ENCODE measurements at regions not wholly inside any gene's neighbourhood (a gene's known extent, or its start where the extent isn't known, plus 50 kb on each side); places are given as distances from the start of the nearest gene placed in this dataset.

DNA sequence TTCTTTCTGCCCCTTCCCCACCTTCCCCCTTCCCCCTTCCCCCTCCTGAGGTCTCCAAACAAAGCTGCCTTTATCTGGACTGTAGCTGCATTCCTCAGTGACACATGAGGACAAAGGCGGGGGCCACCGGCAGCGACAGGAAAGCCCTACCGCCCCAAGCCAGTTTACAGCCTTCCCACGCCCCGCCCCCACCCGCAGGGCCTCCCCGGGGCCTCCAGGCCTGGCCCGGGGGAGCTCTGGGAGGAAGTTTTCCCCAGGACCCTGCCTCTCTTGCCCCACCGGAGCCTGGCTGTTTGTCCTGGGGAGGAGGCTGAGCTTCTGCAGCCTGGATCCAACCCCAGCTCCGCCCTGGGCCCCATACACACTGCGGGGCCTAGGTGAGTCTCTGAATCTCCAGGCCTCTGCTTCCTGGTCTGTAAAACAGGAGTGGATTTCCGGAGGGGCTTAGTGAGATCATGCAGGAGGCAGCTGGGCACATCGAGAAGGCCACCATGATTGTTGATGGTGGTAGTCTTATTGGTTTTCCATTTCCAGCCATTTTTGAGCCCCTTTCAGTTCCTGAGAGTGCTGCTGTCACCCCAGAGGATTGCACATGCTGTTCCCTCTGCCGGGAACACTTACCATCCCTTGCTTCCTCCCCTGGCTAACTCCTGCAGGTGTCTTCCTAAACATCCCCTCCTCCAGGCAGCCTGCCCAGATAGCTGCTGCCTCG is 130.7 kb downstream of the MN1 start:
- peaks cover 51 to 79% (median 74%) of the 10 kb centered on the region in 10 experiments for H3K4me1 ChIP-seq
- H3K4me2 ChIP-seq: peak overlapping the region; percentile 70 to 89 (median 81)
- peak overlapping the region; percentile 63 to 84 (median 78); a peak in 21 of 22 replicates for H3K9ac ChIP-seq
- H3K27me3 ChIP-seq: no peaks in the 10 kb centered on the region
- no peaks in the 10 kb centered on the region for H3K36me3 ChIP-seq
- peak overlapping the region in 3 of 10 experiments; percentile 9 to 38 (median 18); a peak in 5 of 20 replicates for H3K4me3 ChIP-seq
- TF ChIP-seq Cebpa-rat (IDR thresholded peaks at IDR 0.05): no peak
- peaks cover 0 to 10% (median 7%) of the 10 kb centered on the region in 11 experiments; a peak in 21 of 22 replicates for H3K9me3 ChIP-seq (replicated peaks in 1 of 11)
- peak overlapping the region; percentile 58 to 95 (median 92); a peak in 21 of 22 replicates for H3K27ac ChIP-seq
- no peaks in the 10 kb centered on the region for H4K20me1 ChIP-seq

DNA sequence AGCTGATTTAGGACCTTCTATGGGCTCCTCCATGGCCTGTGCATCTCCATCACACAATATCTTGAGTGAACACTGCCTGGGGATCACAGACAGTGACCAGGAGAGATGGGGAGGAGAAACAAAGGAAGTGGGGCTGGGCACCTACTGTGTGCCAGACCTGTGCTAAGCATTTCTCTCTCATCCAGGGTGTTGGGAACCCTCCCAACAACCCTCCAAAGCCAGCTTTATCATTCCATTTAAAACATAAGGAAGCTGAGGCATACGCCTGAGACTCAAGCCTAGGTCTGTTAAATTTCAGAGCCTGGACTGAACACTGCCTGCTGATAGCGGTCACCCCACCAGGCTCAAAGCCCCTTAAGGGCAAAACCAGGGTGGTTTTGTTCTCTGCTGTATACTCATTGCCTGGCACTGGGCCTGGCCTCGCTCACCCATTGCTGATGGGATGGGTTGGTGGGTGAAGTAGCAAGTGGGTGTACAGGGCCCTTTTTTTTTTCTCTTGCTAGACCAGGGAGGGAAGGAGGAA is 130.1 kb downstream of the MN1 start:
- peak overlapping the region in 10 of 11 experiments; percentile 73 to 84 (median 79); a peak in 19 of 22 replicates for H3K9ac ChIP-seq
- H3K4me3 ChIP-seq: peak overlapping the region in 2 of 10 experiments; percentile 18 to 38; a peak in 4 of 20 replicates
- peak overlapping the region; percentile 58 to 95 (median 92); a peak in 21 of 22 replicates for H3K27ac ChIP-seq

DNA sequence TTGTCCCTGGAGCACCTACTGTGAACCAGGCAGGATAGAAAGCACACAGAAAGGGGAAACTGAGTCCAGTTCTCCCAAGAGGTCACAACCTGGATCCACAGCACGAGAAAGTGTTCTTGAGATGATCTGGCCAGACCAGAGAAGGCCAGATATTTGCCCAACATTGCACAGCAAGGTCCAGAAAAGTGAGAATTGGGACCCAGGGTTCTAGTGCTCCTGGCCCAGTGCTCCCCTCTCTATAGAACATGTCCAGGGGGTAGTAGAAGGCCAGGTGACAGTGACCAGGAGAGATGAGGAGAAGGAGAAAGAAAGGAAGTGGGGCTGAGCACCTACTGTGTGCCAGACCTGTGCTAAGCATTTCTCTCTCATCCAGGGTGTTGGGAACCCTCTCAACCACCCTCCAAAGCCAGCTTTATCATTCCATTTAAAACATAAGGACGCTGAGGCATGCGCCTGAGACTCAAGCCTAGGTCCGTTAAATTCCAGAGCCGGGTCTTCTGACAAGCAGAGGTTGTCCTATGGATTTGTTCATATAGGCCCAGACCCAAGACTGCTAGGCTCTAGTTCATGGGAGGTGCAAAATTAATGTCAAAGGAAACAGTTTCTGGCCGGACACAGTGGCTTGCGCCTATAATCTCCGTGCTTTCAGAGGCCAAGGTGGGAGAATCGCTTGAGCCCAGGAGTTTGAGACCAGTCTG is 128.7 kb downstream of the MN1 start:
- Histone ChIP-seq H4K20me1 (no peaks in the 10 kb centered on the region), H3K27ac (no peak overlapping the region), H3K4me2 (peak overlapping the region in 3 of 11 experiments; percentile 68 to 70 (median 68); a peak in 3 of 22 replicates), H3K36me3 (no peaks in the 10 kb centered on the region), H3K9ac (no peak overlapping the region), H3K4me1 (peaks cover 49 to 75% (median 58%) of the 10 kb centered on the region in 10 experiments), H3K27me3 (no peaks in the 10 kb centered on the region), H3K9me3 (replicated peaks in 1 of 11) (peaks cover 0 to 6% (median 0%) of the 10 kb centered on the region in 11 experiments; a peak in 1 of 22 replicates), H3K4me3 (no peak overlapping the region)
- no peak for TF ChIP-seq Cebpa-rat (IDR thresholded peaks at IDR 0.05)

More for the DNA sequence above, 130.1 kb downstream of the MN1 start:
- no peak for TF ChIP-seq Cebpa-rat (IDR thresholded peaks at IDR 0.05)
- H3K4me2 ChIP-seq: peak overlapping the region; percentile 54 to 89 (median 81); a peak in 21 of 22 replicates
- peaks cover 51 to 79% (median 70%) of the 10 kb centered on the region in 10 experiments for H3K4me1 ChIP-seq
- H4K20me1 ChIP-seq: no peaks in the 10 kb centered on the region
- no peaks in the 10 kb centered on the region for H3K36me3 ChIP-seq
- H3K9me3 ChIP-seq (replicated peaks in 1 of 11): peaks cover 0 to 6% (median 3%) of the 10 kb centered on the region in 11 experiments; a peak in 21 of 22 replicates
- H3K27me3 ChIP-seq: no peaks in the 10 kb centered on the region

DNA sequence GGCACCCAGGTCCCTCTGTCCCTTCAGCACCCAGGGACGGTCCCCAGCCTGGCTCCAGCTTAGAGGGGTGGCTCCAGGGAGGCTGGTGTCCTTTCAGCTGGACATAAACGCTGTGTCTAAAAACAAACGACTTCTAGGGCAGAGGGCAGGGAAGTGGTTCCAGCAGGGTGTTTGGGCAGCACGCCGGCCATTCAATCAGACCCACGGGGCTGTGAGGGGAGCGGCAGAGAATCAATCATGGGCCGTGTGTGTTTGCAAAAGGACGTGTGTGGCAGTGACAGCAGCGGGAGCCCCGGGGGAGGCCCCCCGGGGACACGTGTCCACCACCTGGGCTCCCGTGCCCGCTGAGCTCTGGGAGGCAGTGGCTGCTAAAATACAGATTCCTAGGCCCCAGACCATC is 127.7 kb downstream of the MN1 start:
- peak overlapping the region in 2 of 11 experiments; percentile 8 to 18; a peak in 3 of 22 replicates for H3K9ac ChIP-seq
- H3K36me3 ChIP-seq: no peaks in the 10 kb centered on the region
- H3K4me1 ChIP-seq: peaks cover 40 to 65% (median 51%) of the 10 kb centered on the region in 10 experiments
- H3K27me3 ChIP-seq: no peaks in the 10 kb centered on the region
- TF ChIP-seq Cebpa-rat (IDR thresholded peaks at IDR 0.05): no peak
- peak overlapping the region in 5 of 11 experiments; percentile 2 to 31 (median 14); a peak in 6 of 22 replicates for H3K27ac ChIP-seq
- H3K4me2 ChIP-seq: peak overlapping the region; percentile 13 to 70 (median 57); a peak in 21 of 22 replicates
- H3K4me3 ChIP-seq: no peak overlapping the region
- H3K9me3 ChIP-seq (replicated peaks in 1 of 11): peaks cover 0 to 6% (median 0%) of the 10 kb centered on the region in 11 experiments; a peak in 1 of 22 replicates
- H4K20me1 ChIP-seq: no peaks in the 10 kb centered on the region

DNA sequence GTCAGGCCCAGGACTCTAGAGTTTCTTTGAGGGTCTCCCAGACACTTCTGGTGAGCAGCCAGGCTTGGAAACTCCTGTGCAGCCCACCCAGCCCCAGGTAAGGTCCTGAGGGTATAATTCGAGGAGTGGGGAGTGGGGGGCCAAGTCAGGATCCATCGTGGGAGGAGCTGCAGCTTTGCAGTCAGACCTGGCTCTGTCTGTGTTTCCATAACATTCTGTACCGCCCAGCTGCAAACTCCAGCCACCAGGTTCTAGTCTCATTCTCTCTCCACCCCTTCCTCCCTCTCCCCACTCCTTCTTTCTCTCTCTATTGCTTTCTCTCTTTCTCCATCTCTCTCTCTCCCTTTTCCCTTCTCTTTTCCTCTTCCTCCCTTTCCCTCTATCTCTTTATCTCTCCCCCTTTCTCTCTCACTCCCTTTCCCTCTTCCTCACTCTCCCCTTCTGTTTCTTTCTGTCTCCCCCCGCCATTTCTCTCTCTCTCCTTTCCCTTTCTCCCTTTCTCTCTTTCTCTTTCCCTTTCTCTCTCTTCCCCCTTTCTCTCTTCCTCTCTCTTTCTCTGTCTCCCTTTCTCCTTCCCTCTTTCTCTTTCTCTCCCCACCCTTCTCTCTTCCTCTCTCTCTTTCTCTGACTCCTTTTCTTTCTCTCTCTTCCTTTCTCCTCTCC is 127.2 kb downstream of the MN1 start:
- Histone ChIP-seq H3K27ac (peak overlapping the region in 5 of 11 experiments; percentile 2 to 31 (median 14); a peak in 4 of 22 replicates), H3K9ac (peak overlapping the region in 2 of 11 experiments; percentile 8 to 18; a peak in 3 of 22 replicates), H3K4me1 (peaks cover 35 to 59% (median 47%) of the 10 kb centered on the region in 10 experiments), H3K4me3 (no peak overlapping the region), H3K27me3 (no peaks in the 10 kb centered on the region), H4K20me1 (no peaks in the 10 kb centered on the region), H3K4me2 (peak overlapping the region; percentile 13 to 70 (median 57); a peak in 21 of 22 replicates), H3K9me3 (replicated peaks in 1 of 11) (peaks cover 0 to 6% (median 0%) of the 10 kb centered on the region in 11 experiments; a peak in 1 of 22 replicates), H3K36me3 (no peaks in the 10 kb centered on the region)
- TF ChIP-seq Cebpa-rat (IDR thresholded peaks at IDR 0.05): no peak

DNA sequence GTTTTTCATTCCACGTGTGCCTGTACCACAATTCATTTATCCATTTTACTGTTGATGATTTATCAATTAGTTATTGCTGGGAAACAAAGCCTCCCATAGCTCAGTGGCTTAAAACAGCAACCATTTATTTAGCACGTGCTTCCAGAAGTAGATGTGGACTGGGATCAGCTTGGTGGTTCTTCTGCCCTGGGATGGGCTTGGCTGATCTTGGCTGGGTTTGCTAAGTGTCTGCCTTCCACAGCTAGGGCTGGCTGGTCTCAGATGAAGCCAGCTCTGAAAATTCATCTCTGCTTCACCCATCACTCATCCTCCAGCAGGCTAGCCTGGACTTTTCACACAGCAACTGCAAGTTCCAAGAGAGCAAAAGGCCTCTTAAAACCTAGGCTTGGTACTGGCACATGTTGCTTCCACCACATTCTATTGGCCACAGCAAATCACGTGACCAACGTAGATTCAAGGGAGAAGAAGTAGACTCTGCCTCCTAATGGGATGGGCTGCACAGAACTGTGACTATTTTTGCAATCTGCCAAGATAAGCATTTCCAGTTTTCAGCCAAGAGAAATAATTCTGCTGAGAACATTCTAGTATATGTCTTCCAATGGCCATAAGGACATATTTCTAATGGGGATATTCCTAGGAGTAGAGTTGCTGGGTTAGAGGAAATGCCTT is 124.9 kb downstream of the MN1 start:
- no peak overlapping the region for H3K9ac ChIP-seq
- H3K4me1 ChIP-seq: peaks cover 15 to 37% (median 28%) of the 10 kb centered on the region in 10 experiments
- no peak overlapping the region for H3K4me3 ChIP-seq
- no peak overlapping the region for H3K27ac ChIP-seq
- TF ChIP-seq Cebpa-rat (IDR thresholded peaks at IDR 0.05): no peak
- H3K4me2 ChIP-seq: peak overlapping the region in 3 of 11 experiments; percentile 10 to 17 (median 15); a peak in 4 of 22 replicates
- peaks cover 0 to 6% (median 0%) of the 10 kb centered on the region in 11 experiments; a peak in 1 of 22 replicates for H3K9me3 ChIP-seq (replicated peaks in 1 of 11)
- H3K36me3 ChIP-seq: no peaks in the 10 kb centered on the region
- H3K27me3 ChIP-seq: no peaks in the 10 kb centered on the region
- no peaks in the 10 kb centered on the region for H4K20me1 ChIP-seq

DNA sequence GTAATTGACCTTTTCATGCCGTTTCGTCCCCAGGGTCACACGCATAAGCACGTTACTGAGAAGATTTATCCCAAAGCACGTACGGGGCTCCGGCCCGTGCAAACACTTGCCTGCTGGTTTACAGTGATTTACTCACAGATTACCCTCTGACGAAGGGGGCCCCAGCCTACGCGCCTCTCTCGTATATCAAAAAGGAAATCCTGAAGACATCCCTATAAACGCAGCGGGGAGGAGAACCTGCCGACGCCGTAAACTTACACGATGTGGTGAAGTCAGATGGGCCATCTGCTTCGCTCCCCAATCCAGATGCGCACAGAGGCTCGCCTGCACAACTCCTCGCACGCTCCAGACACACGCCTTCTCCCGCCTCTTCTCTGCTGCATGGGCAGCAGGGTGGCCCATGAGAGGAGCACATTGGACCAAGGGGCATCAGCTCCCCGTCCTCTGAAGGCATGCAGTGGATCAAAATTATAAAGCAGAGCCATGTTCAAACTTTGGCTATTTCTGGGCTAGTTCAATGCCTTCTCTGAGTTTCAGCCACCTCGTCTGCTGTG is 123.6 kb downstream of the MN1 start:
- Histone ChIP-seq H3K4me3 (no peak overlapping the region), H3K9me3 (replicated peaks in 1 of 11) (peaks cover 0 to 6% (median 0%) of the 10 kb centered on the region in 11 experiments; a peak in 1 of 22 replicates), H3K36me3 (no peaks in the 10 kb centered on the region), H3K4me1 (peaks cover 15 to 46% (median 33%) of the 10 kb centered on the region in 10 experiments), H3K9ac (no peak overlapping the region), H3K27me3 (no peaks in the 10 kb centered on the region), H4K20me1 (no peaks in the 10 kb centered on the region), H3K27ac (no peak overlapping the region), H3K4me2 (no peak overlapping the region)
- TF ChIP-seq Cebpa-rat (IDR thresholded peaks at IDR 0.05): no peak

DNA sequence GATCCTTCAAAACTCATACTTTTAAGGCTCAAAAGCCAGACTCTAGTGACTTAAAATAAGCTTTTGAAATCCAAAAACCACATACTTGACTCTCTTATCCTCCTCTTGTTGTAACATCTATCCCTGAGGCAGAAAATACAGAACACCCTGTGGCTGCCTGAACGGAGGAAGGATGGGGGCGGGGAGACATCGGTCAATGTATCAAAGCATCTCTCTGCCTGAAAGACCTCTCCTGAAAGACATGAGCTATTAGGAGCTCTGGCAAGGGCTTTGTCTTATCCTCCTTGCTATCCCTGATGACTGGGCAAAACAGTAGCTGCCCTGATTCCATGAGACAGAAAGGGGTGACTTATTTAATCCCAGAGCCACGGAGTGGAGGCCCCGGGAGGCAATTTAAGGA is 122.4 kb downstream of the MN1 start:
- Histone ChIP-seq H3K36me3 (no peaks in the 10 kb centered on the region), H3K4me2 (no peak overlapping the region), H3K9me3 (replicated peaks in 1 of 11) (peaks cover 0 to 6% (median 0%) of the 10 kb centered on the region in 11 experiments; a peak in 1 of 22 replicates), H3K27me3 (no peaks in the 10 kb centered on the region), H3K27ac (no peak overlapping the region), H3K4me3 (no peak overlapping the region), H3K4me1 (peaks cover 8 to 35% (median 21%) of the 10 kb centered on the region in 10 experiments), H3K9ac (no peak overlapping the region), H4K20me1 (no peaks in the 10 kb centered on the region)
- TF ChIP-seq Cebpa-rat (IDR thresholded peaks at IDR 0.05): no peak

Data from BLaER1 treated with 17β-estradiol and CSF1 and Interleukin-3, amounts not matched to agents 10 nM and 100 nM (cell line).